ENCODE measurements at regions not wholly inside any gene's neighbourhood (a gene's known extent, or its start where the extent isn't known, plus 50 kb on each side); places are given as distances from the start of the nearest gene placed in this dataset.

DNA sequence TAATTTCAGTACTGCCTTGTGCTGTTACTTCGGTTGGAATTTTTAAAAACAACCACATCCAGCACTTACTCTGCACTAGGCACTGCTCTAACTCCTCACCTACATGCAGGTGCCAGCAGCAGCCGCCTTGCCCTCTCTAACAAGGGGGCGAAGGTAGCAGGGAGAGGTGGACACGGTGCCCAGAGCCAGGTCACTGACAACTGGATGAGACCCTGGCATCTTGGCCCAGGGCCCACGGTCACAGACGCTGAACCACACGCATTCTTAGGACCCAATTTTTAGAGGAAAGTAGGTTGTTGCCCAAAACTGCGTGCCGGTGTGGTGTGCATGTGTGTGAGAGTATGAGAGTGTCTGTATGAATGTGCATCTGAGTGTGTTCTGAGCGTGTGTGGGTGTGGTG, 63.4 kb upstream of the GATA2 start:
- no peak for TF ChIP-seq CTCF (IDR thresholded peaks at IDR 0.05)
- TF ChIP-seq POLR2A (IDR thresholded peaks at IDR 0.05; ENCODE audit: low read depth) = no peak
- no peak for TF ChIP-seq POLR2AphosphoS5 (IDR thresholded peaks at IDR 0.05)

Measured in esophagus muscularis mucosa (tissue), 3 donors.